Endodermal cell (in vitro differentiated cells): ENCODE measurements at regions not wholly inside any gene's neighbourhood (a gene's known extent, or its start where the extent isn't known, plus 50 kb on each side); places are given as distances from the start of the nearest gene placed in this dataset.

Source experiments
- DNase-seq: peaks from one replicate; pipeline ENCODE4 v3.0.0-alpha.2; 2017
- H3K27ac ChIP-seq: 2 replicates; pipeline ENCODE4 v1.5.1; 2013; ENCODE audit warnings: mild to moderate bottlenecking, low read depth, low read length, moderate library complexity
- H3K27me3 ChIP-seq: 2 replicates; pipeline ENCODE4 v1.6.1; 2013; ENCODE audit warnings: mild to moderate bottlenecking, low read length, moderate library complexity; ENCODE audit not compliant: insufficient read depth, control insufficient read depth, poor library complexity, severe bottlenecking
- H3K36me3 ChIP-seq: 2 replicates; pipeline ENCODE4 v1.7.0; 2013; ENCODE audit warnings: mild to moderate bottlenecking, low read length, moderate library complexity; ENCODE audit not compliant: control insufficient read depth, insufficient read depth
- H3K4me1 ChIP-seq: one replicate; pipeline ENCODE4 v1.7.0; 2013; ENCODE audit warnings: low read length; ENCODE audit not compliant: control insufficient read depth, insufficient read depth
- H3K4me3 ChIP-seq: 2 replicates; pipeline ENCODE4 v1.5.1; 2013; ENCODE audit warnings: mild to moderate bottlenecking, low read length, moderate library complexity
- H3K9ac ChIP-seq: 2 replicates; pipeline ENCODE4 v1.6.1; 2013; ENCODE audit warnings: mild to moderate bottlenecking, low read length, moderate library complexity; ENCODE audit not compliant: poor library complexity, severe bottlenecking; ENCODE audit errors: extremely low read depth
- H3K9me3 ChIP-seq: 2 replicates; pipeline ENCODE4 v1.6.1; 2013; ENCODE audit warnings: mild to moderate bottlenecking, low read length, moderate library complexity; ENCODE audit not compliant: control insufficient read depth
- H3K27ac Mint-ChIP-seq: 2 replicates; pipeline ENCODE4 v1.8.0; 2020; ENCODE audit warnings: mixed read lengths
- H3K27me3 Mint-ChIP-seq: 2 replicates; pipeline ENCODE4 v1.8.0; 2021; ENCODE audit warnings: mild to moderate bottlenecking, mixed read lengths; ENCODE audit not compliant: insufficient read depth
- H3K36me3 Mint-ChIP-seq: 2 replicates; pipeline ENCODE4 v1.8.0; 2020; ENCODE audit warnings: low read depth, mixed read lengths
- H3K4me1 Mint-ChIP-seq: 2 replicates; pipeline ENCODE4 v1.8.0; 2020; ENCODE audit warnings: mixed read lengths
- H3K4me3 Mint-ChIP-seq: 2 replicates; pipeline ENCODE4 v1.8.0; 2020; ENCODE audit warnings: mild to moderate bottlenecking, moderate library complexity, mixed read lengths
- H3K9me3 Mint-ChIP-seq: 2 replicates; pipeline ENCODE4 v1.8.0; 2020; ENCODE audit warnings: mild to moderate bottlenecking, mixed read lengths
- CTCF ChIP-seq: fragments of 200-600 bp; sonication (generic); conservative IDR thresholded peaks from 2 replicates; pipeline ENCODE4 v1.5.0; 2021; ENCODE audit warnings: antibody characterized with exemption, mild to moderate bottlenecking
- WGBS, 2 experiments: methylation state at CpG; one replicate each; pipeline versions ENCODE4 v1.1.5 to v1.1.7; 2013; ENCODE audit warnings: missing lambda C conversion rate in 2 of 2, mixed read lengths in 1 of 2; ENCODE audit not compliant: insufficient coverage in 1 of 2, insufficient read length in 1 of 2; 5-methylcytosine and 5-hydroxymethylcytosine counted together

DNA sequence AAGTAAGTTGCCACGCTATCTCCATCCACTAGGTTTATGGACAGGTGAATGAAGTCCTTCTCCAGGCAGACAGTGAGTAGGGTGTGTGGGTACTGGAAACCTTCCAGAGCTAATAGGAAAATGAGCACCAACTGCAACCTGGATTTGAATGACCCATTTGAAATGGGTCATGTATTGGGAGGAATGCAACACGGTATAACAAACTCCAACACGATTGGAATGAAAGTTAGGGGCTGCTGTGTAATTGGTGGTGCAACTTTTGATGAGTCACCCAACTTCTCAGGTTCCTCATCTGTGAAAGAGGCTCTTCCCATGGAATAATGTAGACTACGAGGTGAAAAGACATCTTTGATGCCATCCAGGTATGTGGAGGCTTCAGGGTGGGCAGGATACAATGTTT, 241.4 kb upstream of the PODXL start:
- DNase-seq: no peak
- H3K27me3 Mint-ChIP-seq: peaks cover 1% of the 10 kb centered on the region
- peaks cover 46% of the 10 kb centered on the region for H3K4me1 Mint-ChIP-seq
- no peak overlapping the region for H3K27ac ChIP-seq
- no peaks in the 10 kb centered on the region for H3K36me3 Mint-ChIP-seq
- 90 to 94% methylated on average over 4 of the region's 4 CpGs for WGBS, 2 experiments
- no peaks in the 10 kb centered on the region for H3K27me3 ChIP-seq
- H3K9me3 Mint-ChIP-seq: no peaks in the 10 kb centered on the region
- H3K36me3 ChIP-seq: no peaks in the 10 kb centered on the region
- peaks cover 47% of the 10 kb centered on the region for H3K4me1 ChIP-seq
- H3K4me3 Mint-ChIP-seq: no peak overlapping the region
- no peaks in the 10 kb centered on the region for H3K9me3 ChIP-seq
- H3K4me3 ChIP-seq: no peak overlapping the region
- H3K9ac ChIP-seq: no peak overlapping the region
- H3K27ac Mint-ChIP-seq: no peak overlapping the region
- no peak for TF ChIP-seq CTCF

DNA sequence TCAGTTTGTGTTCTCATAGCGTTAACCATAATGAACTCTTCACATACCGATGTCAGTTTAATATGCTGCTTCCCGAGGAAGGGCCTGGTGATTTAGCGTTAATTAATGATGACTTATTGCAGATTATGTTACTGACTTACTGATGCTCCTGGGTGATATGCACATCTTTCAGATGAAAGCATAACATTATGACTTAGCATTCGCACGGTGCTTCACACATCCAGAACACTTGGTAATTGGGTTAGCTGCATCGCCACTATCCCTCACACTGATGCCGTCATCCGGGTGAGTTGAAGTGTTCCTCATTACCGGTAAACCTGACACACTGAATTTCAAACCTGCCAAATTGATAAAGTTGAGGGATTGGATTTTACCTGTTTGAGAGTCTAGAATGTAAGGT, 239.0 kb upstream of the PODXL start:
- no peak for DNase-seq
- no peaks in the 10 kb centered on the region for H3K36me3 Mint-ChIP-seq
- no peak overlapping the region for H3K4me3 Mint-ChIP-seq
- Histone ChIP-seq H3K36me3 (no peaks in the 10 kb centered on the region), H3K4me3 (no peak overlapping the region), H3K4me1 (peaks cover 39% of the 10 kb centered on the region), H3K9ac (no peak overlapping the region), H3K27me3 (no peaks in the 10 kb centered on the region), H3K27ac (no peak overlapping the region), H3K9me3 (no peaks in the 10 kb centered on the region)
- no peaks in the 10 kb centered on the region for H3K27me3 Mint-ChIP-seq
- TF ChIP-seq CTCF: no peak
- H3K9me3 Mint-ChIP-seq: no peaks in the 10 kb centered on the region
- peaks cover 51% of the 10 kb centered on the region for H3K4me1 Mint-ChIP-seq
- peak overlapping the region; percentile 31 for H3K27ac Mint-ChIP-seq
- 86 to 94% methylated on average over 5 to 10 of the region's 10 CpGs for WGBS, 2 experiments

- 92 to 93% methylated on average over 2 to 3 of the region's 3 CpGs for WGBS, 2 experiments
These were observed 235.9 kb upstream of the PODXL start for GRCh38 chr7:131792311-131792710.

More at GRCh38 chr7:131792311-131792710, 235.9 kb upstream of the PODXL start:
- Mint-ChIP-seq H3K36me3 (no peaks in the 10 kb centered on the region), H3K4me1 (peaks cover 39% of the 10 kb centered on the region), H3K27ac (no peak overlapping the region), H3K9me3 (peaks cover 4% of the 10 kb centered on the region), H3K4me3 (no peak overlapping the region), H3K27me3 (no peaks in the 10 kb centered on the region)
- no peaks in the 10 kb centered on the region for H3K9me3 ChIP-seq
- no peak for TF ChIP-seq CTCF
- H3K9ac ChIP-seq: no peak overlapping the region
- H3K4me1 ChIP-seq: peaks cover 21% of the 10 kb centered on the region
- DNase-seq: peak; percentile 53
- no peaks in the 10 kb centered on the region for H3K27me3 ChIP-seq
- H3K36me3 ChIP-seq: no peaks in the 10 kb centered on the region
- H3K4me3 ChIP-seq: peak overlapping the region; percentile 54
- no peak overlapping the region for H3K27ac ChIP-seq
